Suprapubic skin (tissue), 4 donors: ENCODE measurements at regions not wholly inside any gene's neighbourhood (a gene's known extent, or its start where the extent isn't known, plus 50 kb on each side); places are given as distances from the start of the nearest gene placed in this dataset.

Experiments used
- CTCF ChIP-seq, 2 donors: fragments of 200-600 bp in 1 of 2; fragments of 450-650 bp in 1 of 2; sonication (generic) in 1 of 2; IDR thresholded peaks; one replicate each; pipeline ENCODE4 v1.5.1; 2016 to 2019; ENCODE audit warnings: antibody characterized with exemption in 2 of 2, mild to moderate bottlenecking in 1 of 2, moderate library complexity in 1 of 2
- POLR2A ChIP-seq, 2 donors: fragments of 450-650 bp; IDR thresholded peaks; one replicate each; pipeline ENCODE4 v1.6.1; 2017; ENCODE audit warnings: antibody characterized with exemption in 2 of 2, mild to moderate bottlenecking in 2 of 2, moderate library complexity in 2 of 2
- POLR2AphosphoS5 ChIP-seq, 3 donors: sonication (generic); formaldehyde crosslinking; IDR thresholded peaks; one replicate each; pipeline ENCODE4 v1.6.1; 2017; ENCODE audit warnings: antibody characterized with exemption in 3 of 3

DNA sequence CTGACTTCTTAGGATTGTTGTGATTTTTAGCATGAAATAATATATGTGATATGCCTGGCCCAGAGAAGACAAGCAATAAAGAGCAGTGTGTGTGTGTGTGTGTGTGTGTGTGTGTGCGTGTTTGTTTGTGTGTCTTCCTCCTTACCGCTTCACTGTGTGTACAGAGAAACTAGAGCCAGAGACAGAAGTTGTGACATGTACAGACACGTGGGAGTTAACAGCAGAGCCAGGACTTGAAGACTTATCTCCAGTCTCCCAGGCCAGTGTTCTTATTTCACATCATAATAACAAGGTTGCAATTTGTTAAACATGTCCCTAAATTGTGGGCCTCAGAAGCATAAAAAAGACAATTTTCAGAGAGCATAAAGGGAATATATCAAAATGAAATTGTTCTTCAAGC lies 192.0 kb upstream of the JUN start:
- no peak for TF ChIP-seq CTCF (IDR thresholded peaks at IDR 0.05)
- TF ChIP-seq POLR2A (IDR thresholded peaks at IDR 0.05), result no peak
- TF ChIP-seq POLR2AphosphoS5 (IDR thresholded peaks at IDR 0.05), result no peak
